ENCODE measurements at regions not wholly inside any gene's neighbourhood (a gene's known extent, or its start where the extent isn't known, plus 50 kb on each side); places are given as distances from the start of the nearest gene placed in this dataset.

- TF ChIP-seq CTCF (IDR thresholded peaks at IDR 0.05) = no peak
- TF ChIP-seq EZH2phosphoT487 (IDR thresholded peaks at IDR 0.05) = no peak
These were observed 51.3 kb upstream of the DRD2 start for GRCh38 chr11:113526521-113526920.

All from neural progenitor cell (in vitro differentiated cells).